Keratinocyte (primary cell): ENCODE measurements at regions not wholly inside any gene's neighbourhood (a gene's known extent, or its start where the extent isn't known, plus 50 kb on each side); places are given as distances from the start of the nearest gene placed in this dataset.

ENCODE experiments used
- DNase-seq: peaks from one replicate; pipeline ENCODE4 v3.0.0-alpha.2; 2011; ENCODE audit warnings: low read depth, missing footprints, low spot score
- FAIRE-seq: peaks from 2 replicates; lab custom pipeline; 2011; peaks lifted over from hg19 to GRCh38; lab: Jason Lieb, UNC
- H2AFZ ChIP-seq: 2 replicates; pipeline ENCODE4 v1.6.0; 2012; ENCODE audit warnings: low read length, control low read depth, inconsistent platforms; ENCODE audit not compliant: control insufficient read depth
- H3K27ac ChIP-seq: 2 replicates; pipeline ENCODE4 v1.5.1; 2011; ENCODE audit warnings: low read length; ENCODE audit not compliant: control insufficient read depth, insufficient read depth
- H3K27me3 ChIP-seq: 3 replicates; pipeline ENCODE4 v1.6.0; 2011; ENCODE audit warnings: low read length; ENCODE audit not compliant: control insufficient read depth, insufficient read depth; ENCODE audit errors: extremely low read depth
- H3K36me3 ChIP-seq, 2 experiments: 2 replicates in 1 of 2; 3 replicates in 1 of 2; pipeline ENCODE4 v1.5.1; 2011; ENCODE audit warnings: low read length in 2 of 2, mild to moderate bottlenecking in 1 of 2; ENCODE audit not compliant: control insufficient read depth in 2 of 2, insufficient read depth in 2 of 2; ENCODE audit errors: extremely low read depth in 1 of 2
- H3K4me1 ChIP-seq: 3 replicates; pipeline ENCODE4 v1.5.1; 2011; ENCODE audit warnings: low read length; ENCODE audit not compliant: control insufficient read depth, insufficient read depth; ENCODE audit errors: extremely low read depth
- H3K4me2 ChIP-seq: 3 replicates; pipeline ENCODE4 v1.6.0; 2011; ENCODE audit warnings: low read depth, low read length; ENCODE audit not compliant: control insufficient read depth, insufficient read depth; ENCODE audit errors: extremely low read depth
- H3K4me3 ChIP-seq, 3 experiments: fragments of 200-600 bp in 1 of 3; sonication (generic) in 1 of 3; 2 replicates in 2 of 3; 3 replicates in 1 of 3; pipeline ENCODE4 v1.5.1; 2011 to 2016; ENCODE audit warnings: low read length in 3 of 3, mild to moderate bottlenecking in 3 of 3, control low read depth in 2 of 3, inconsistent platforms in 1 of 3, low read depth in 1 of 3, mixed read lengths in 1 of 3, mixed run types in 1 of 3, moderate library complexity in 1 of 3; ENCODE audit not compliant: control insufficient read depth in 2 of 3, insufficient read depth in 2 of 3; ENCODE audit errors: extremely low read depth in 1 of 3
- H3K79me2 ChIP-seq: 2 replicates; pipeline ENCODE4 v1.6.0; 2012; ENCODE audit warnings: low read length; ENCODE audit not compliant: control insufficient read depth, insufficient read depth
- H3K9ac ChIP-seq: 3 replicates; pipeline ENCODE4 v1.6.0; 2011; ENCODE audit warnings: low read length; ENCODE audit not compliant: control insufficient read depth, insufficient read depth; ENCODE audit errors: extremely low read depth
- H3K9me1 ChIP-seq: 3 replicates; pipeline ENCODE4 v1.6.0; 2011; ENCODE audit warnings: low read length; ENCODE audit not compliant: control insufficient read depth, insufficient read depth; ENCODE audit errors: extremely low read depth
- H3K9me3 ChIP-seq: 2 replicates; pipeline ENCODE4 v1.5.1; 2012; ENCODE audit warnings: low read depth, low read length; ENCODE audit not compliant: control insufficient read depth
- H4K20me1 ChIP-seq: 3 replicates; pipeline ENCODE4 v1.6.0; 2011; ENCODE audit warnings: low read length; ENCODE audit not compliant: control insufficient read depth, insufficient read depth; ENCODE audit errors: extremely low read depth
- EZH2 ChIP-seq: IDR thresholded peaks from one replicate; pipeline ENCODE4 v1.6.1; 2012; ENCODE audit warnings: inconsistent platforms, mild to moderate bottlenecking, low read length, moderate library complexity
- dilution Hi-C: fragments of 300-500 bp; cut with MboI; formaldehyde crosslinking; loops from one replicate; pipeline ENCODE4 v1.7.0; 2020; ENCODE audit warnings: low sequenced_read_pairs; ENCODE audit not compliant: extremely low pct_ligation_motif_present
- TF ChIP-seq, protein P1 (sequence below), 3 experiments: IDR thresholded peaks in 1 of 3; conservative IDR thresholded peaks in 1 of 3; optimal IDR thresholded peaks in 1 of 3; 2 replicates in 2 of 3; 3 replicates in 1 of 3; pipeline versions ENCODE3 to v1.5.1; 2011; ENCODE audit warnings: low read length in 3 of 3, mild to moderate bottlenecking in 3 of 3, moderate library complexity in 2 of 3, control low read depth in 1 of 3, inconsistent platforms in 1 of 3; ENCODE audit not compliant: insufficient read depth in 2 of 3; ENCODE audit errors: extremely low read depth in 1 of 3

DNA sequence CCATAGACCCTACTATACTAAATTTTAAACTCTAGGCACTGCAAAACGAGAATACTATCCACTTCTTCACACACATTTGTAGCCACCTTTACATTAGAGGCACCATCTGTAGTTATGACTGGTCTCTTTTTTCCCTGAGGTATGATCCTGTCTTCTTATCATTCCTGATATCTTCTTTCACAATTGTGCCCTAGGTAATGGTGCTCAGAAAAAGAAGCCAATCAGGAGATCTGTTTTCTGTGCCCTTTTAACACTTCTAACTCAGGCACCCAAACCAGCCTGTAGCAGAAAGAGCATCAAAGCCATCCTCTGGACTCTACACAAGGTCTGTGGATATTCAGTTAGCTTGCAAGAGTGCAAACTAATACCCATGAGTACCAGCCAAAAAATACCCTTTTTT is 149.7 kb upstream of the SGK1 start:
- dilution Hi-C loops: no loop called here
- no peaks in the 10 kb centered on the region for H3K36me3 ChIP-seq
- H3K4me3 ChIP-seq: no peak overlapping the region
- FAIRE-seq (no peak), DNase-seq (no peak)
- no peaks in the 10 kb centered on the region for H4K20me1 ChIP-seq
- H3K79me2 ChIP-seq: no peaks in the 10 kb centered on the region
- no peaks in the 10 kb centered on the region for H3K9me1 ChIP-seq
- peak overlapping the region; percentile 26 for H3K4me2 ChIP-seq
- no peak overlapping the region for H3K9ac ChIP-seq
- no peaks in the 10 kb centered on the region for H3K9me3 ChIP-seq
- TF ChIP-seq, protein P1, sequence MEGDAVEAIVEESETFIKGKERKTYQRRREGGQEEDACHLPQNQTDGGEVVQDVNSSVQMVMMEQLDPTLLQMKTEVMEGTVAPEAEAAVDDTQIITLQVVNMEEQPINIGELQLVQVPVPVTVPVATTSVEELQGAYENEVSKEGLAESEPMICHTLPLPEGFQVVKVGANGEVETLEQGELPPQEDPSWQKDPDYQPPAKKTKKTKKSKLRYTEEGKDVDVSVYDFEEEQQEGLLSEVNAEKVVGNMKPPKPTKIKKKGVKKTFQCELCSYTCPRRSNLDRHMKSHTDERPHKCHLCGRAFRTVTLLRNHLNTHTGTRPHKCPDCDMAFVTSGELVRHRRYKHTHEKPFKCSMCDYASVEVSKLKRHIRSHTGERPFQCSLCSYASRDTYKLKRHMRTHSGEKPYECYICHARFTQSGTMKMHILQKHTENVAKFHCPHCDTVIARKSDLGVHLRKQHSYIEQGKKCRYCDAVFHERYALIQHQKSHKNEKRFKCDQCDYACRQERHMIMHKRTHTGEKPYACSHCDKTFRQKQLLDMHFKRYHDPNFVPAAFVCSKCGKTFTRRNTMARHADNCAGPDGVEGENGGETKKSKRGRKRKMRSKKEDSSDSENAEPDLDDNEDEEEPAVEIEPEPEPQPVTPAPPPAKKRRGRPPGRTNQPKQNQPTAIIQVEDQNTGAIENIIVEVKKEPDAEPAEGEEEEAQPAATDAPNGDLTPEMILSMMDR (optimal IDR thresholded peaks at IDR 0.05 in 1 of 3, IDR thresholded peaks at IDR 0.05 in 1 of 3, conservative IDR thresholded peaks at IDR 0.05 in 1 of 3; ENCODE audit: extremely low read depth in 1 of 3, insufficient read depth in 2 of 3, low read length in 3 of 3): no peak
- no peak for TF ChIP-seq EZH2
- H3K4me1 ChIP-seq: peaks cover 38% of the 10 kb centered on the region
- H3K27ac ChIP-seq: peak overlapping the region; percentile 8
- H2AFZ ChIP-seq: peak overlapping the region; percentile 32
- H3K27me3 ChIP-seq: no peaks in the 10 kb centered on the region

DNA sequence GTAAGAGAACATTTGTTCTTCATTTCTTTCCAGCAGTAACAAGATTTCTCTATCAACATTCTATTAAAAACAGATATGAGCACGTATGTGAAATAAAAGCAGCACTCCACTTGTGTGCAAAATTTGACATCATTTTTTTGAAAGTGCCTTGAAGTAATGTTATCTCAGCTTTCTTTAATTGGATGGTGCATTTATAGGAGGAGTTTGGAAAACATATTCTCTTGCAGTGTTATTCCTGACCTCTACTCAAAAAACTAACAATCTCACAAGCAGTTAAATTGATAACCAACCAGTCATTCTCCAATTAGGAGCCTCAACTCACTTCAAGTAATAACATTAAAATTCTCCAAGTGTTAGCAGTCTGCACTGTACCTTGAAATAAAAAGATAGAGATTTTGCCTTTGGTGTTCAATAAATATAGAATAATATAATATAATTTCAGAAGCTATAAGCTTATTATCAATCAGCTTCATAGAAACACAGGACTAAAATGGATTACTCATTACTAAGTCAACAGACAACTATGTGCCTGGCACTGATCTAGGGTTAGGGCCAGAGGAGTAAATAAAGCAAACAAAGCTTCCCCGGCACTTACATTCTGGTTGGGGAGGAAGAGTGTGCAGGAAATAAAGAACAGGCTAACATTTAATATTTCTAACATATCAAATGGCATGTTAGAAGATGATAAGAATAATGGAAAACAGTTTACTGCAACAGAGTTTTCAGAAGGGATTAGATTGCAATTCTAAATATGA is 149.0 kb upstream of the SGK1 start:
- no peaks in the 10 kb centered on the region for H3K36me3 ChIP-seq
- peaks cover 37% of the 10 kb centered on the region for H3K4me1 ChIP-seq
- dilution Hi-C loops: no loop called here
- H3K4me2 ChIP-seq: peak overlapping the region; percentile 33
- H3K79me2 ChIP-seq: no peaks in the 10 kb centered on the region
- no peak for DNase-seq
- TF ChIP-seq, protein P1 (optimal IDR thresholded peaks at IDR 0.05 in 1 of 3, IDR thresholded peaks at IDR 0.05 in 1 of 3, conservative IDR thresholded peaks at IDR 0.05 in 1 of 3; ENCODE audit: extremely low read depth in 1 of 3, insufficient read depth in 2 of 3, low read length in 3 of 3): no peak
- no peak for TF ChIP-seq EZH2
- no peaks in the 10 kb centered on the region for H3K9me3 ChIP-seq
- H3K27me3 ChIP-seq: no peaks in the 10 kb centered on the region
- H3K4me3 ChIP-seq: no peak overlapping the region
- no peak for FAIRE-seq
- H3K27ac ChIP-seq: peak overlapping the region; percentile 88
- peak overlapping the region; percentile 22 for H3K9ac ChIP-seq
- H4K20me1 ChIP-seq: no peaks in the 10 kb centered on the region
- no peaks in the 10 kb centered on the region for H3K9me1 ChIP-seq
- H2AFZ ChIP-seq: no peak overlapping the region
